IPS-18c (cell line): ENCODE measurements at regions not wholly inside any gene's neighbourhood (a gene's known extent, or its start where the extent isn't known, plus 50 kb on each side); places are given as distances from the start of the nearest gene placed in this dataset.
"Not testable (repeated sequence)": the region's sequence is repeated elsewhere in the genome, so short reads cannot be mapped to it uniquely, and the experiment has no call there.

Experiments used
- H3K4me3 ChIP-seq: 2 replicates; pipeline ENCODE4 v1.7.0; 2013; ENCODE audit warnings: low read depth, mild to moderate bottlenecking, low read length, moderate library complexity; ENCODE audit not compliant: insufficient read depth
- H3K9me3 ChIP-seq: one replicate; pipeline ENCODE4 v1.6.1; 2013; ENCODE audit warnings: mild to moderate bottlenecking, low read length, moderate library complexity; ENCODE audit not compliant: control insufficient read depth, insufficient read depth

DNA sequence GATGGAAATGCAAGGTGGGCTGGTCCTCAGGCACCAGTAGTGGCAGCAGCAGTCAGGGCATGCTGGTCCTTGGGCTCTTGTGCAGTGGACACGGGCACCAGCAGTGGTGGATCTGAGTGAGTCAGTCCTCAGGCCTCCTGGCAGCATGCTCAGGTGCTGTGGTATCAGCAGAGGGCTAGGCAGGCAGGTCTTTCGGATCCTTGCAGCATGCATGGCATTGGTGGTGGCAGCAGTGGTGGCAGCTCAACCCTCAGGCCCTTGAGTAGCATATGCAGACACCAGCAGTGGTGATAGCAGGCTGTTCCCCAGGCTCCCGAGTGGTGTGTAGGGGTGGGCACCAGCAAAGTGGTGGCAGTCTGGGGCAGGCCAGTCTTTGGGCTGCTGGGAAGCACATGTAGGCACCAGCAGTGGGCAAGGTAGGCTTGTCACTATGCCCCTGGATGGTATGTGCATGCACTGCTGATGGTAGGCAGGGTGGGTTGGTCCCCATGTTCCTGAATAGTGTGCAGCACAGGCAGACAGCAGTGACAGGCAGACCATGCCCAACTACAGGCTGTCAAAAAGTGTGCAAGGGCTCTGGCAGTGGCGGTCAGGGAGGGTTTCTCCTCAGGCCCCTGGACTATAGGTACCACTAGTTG lies 606.0 kb downstream of the ADCYAP1 start:
- no peaks in the 10 kb centered on the region for H3K9me3 ChIP-seq
- no peak overlapping the region for H3K4me3 ChIP-seq

GRCh38 chr18:1511619-1512311 lies 607.1 kb downstream of the ADCYAP1 start:
- Histone ChIP-seq H3K9me3 (no peaks in the 10 kb centered on the region), H3K4me3 (no peak overlapping the region)

DNA sequence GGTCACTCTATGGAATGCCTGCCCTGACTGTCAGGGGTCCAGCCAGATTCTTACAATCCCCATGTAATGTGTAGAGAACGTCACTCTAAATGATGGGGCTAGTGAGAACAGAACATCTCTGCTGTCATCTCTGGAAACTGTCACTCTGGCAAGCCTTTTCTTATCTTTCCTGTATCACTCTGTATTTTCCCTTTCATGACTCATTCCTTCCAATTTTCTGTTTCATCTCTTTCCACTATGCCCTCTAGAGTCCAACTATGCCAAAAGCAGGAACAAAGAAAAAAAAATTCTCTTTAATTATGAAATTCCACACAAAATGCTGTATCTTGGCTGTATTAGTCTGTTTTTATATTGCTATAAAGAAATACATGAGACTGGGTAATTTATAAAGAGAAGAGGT lies 608.8 kb downstream of the ADCYAP1 start:
- Histone ChIP-seq H3K4me3 (no peak overlapping the region), H3K9me3 (no peaks in the 10 kb centered on the region)

DNA sequence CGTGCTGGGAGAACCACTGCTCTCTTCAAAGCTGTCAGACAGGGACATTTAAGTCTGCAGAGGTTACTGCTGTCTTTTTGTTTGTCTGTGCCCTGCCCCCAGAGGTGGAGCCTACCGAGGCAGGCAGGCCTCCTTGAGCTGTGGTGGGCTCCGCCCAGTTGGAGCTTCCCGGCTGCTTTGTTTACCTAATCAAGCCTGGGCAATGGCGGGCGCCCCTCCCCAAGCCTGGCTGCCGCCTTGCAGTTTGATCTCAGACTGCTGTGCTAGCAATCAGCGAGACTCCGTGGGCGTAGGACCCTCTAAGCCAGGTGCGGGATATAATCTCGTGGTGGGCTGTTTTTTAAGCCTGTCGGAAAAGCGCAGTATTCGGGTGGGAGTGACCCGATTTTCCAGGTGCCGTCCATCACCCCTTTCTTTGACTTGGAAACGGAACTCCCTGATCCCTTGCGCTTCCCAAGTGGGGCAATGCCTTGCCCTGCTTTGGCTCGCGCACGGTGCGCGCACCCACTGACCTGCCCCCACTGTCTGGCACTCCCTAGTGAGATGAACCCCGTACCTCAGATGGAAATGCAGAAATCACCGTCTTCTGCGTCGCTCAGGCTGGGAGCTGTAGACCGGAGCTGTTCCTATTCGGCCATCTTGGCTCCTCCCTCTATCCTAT lies 617.0 kb downstream of the ADCYAP1 start:
- H3K9me3 ChIP-seq, H3K4me3 ChIP-seq: not testable (repeated sequence)

- Histone ChIP-seq H3K9me3 (no peaks in the 10 kb centered on the region), H3K4me3 (no peak overlapping the region)
These were observed 617.6 kb downstream of the ADCYAP1 start for GRCh38 chr18:1522249-1522615.

DNA sequence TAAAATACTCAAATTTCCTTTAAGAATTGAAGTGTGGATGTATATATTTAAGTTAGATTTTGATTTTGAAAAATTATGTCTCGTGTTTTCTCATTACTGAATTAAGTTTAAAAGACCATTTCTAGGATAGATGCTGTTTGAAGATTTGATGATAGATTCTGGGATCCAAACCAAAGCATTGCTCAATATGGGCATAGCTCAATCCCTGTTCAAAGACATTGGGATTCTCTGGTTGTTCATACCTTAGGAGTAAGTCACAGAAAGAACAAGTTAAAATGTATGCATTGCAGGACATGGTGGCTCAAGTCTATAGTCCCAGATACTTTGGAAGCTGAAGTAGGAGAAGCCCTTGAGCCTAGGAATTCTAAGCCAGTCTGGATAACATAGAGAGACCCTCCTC lies 622.3 kb downstream of the ADCYAP1 start:
- no peak overlapping the region for H3K4me3 ChIP-seq
- no peaks in the 10 kb centered on the region for H3K9me3 ChIP-seq

DNA sequence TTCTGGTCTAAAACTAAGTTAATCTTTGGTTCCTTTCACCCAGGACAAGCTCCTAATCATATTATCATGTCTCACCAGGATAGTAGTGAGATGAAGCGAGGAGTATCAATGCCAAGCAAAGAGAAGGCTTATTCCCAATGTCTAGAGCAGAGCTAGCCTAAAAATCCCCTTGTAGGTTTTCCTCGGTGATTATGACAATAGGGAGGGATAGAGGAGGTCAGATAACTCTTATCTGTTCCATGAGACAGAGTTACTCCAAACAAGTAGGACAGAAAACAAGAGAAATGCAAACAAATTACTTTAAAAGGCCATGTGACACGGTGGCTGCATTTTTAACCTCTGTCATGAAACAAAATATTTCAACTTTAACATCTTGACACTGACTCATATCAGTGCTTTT lies 623.1 kb downstream of the ADCYAP1 start:
- Histone ChIP-seq H3K4me3 (no peak overlapping the region), H3K9me3 (no peaks in the 10 kb centered on the region)

GRCh38 chr18:1528447-1528846 lies 623.8 kb downstream of the ADCYAP1 start:
- Histone ChIP-seq H3K9me3 (no peaks in the 10 kb centered on the region), H3K4me3 (no peak overlapping the region)

GRCh38 chr18:1528964-1529509 lies 624.4 kb downstream of the ADCYAP1 start:
- no peaks in the 10 kb centered on the region for H3K9me3 ChIP-seq
- H3K4me3 ChIP-seq: no peak overlapping the region

DNA sequence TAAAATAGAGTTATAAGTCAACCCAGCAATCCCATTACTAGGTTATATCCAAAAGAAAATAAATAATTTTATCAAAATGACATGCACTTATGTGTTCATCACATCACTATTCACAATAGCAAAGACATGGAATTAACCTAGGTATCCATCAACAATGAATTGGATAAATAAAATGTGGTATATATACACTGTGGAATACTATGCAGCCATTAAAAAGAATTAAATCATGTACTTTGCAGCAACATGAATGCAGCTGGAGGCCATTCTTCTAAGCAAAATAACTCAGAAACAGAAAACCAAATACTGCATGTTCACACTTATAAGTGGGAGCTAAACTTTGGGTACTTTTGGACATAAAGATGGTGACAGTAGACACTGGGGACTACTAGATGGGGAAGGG lies 626.0 kb downstream of the ADCYAP1 start:
- no peak overlapping the region for H3K4me3 ChIP-seq
- H3K9me3 ChIP-seq: no peaks in the 10 kb centered on the region

DNA sequence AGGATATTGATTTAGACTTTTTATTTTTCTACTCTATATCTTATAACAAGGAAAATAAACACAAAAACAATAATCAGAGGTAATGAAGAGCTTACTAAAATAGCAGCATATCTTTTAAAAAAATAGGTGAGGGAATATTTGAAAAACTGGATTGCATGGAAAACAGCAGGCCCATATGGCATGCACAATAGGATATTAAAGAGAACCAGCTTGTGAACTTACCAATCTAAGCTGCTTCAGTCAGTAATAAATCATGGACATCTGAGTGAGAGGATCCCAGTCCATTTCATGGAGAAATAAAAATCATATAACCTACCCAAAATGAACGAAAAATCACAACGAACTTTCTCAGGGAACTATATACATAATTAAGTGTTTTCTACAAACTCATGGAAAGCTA lies 634.6 kb downstream of the ADCYAP1 start:
- H3K4me3 ChIP-seq: no peak overlapping the region
- H3K9me3 ChIP-seq: no peaks in the 10 kb centered on the region

DNA sequence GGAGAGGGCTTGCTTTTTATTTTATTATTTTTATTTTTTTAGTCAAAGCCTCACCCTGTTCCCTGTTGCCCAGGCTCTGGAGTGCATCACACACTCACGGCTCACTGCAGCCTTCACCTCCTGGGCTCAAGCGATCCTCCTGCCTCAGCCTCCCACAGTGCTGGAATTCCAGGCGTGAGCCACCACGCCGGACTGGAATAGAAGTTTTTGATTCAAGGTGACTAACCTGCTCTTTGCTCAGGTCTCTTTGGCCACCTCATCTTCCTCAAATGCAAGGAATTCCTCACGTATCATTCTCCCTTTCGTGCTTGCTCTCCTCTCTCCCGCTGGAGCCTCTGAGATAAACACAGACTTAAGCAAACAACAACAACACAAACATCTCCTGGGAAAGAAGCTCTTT lies 636.8 kb downstream of the ADCYAP1 start:
- Histone ChIP-seq H3K9me3 (no peaks in the 10 kb centered on the region), H3K4me3 (no peak overlapping the region)

DNA sequence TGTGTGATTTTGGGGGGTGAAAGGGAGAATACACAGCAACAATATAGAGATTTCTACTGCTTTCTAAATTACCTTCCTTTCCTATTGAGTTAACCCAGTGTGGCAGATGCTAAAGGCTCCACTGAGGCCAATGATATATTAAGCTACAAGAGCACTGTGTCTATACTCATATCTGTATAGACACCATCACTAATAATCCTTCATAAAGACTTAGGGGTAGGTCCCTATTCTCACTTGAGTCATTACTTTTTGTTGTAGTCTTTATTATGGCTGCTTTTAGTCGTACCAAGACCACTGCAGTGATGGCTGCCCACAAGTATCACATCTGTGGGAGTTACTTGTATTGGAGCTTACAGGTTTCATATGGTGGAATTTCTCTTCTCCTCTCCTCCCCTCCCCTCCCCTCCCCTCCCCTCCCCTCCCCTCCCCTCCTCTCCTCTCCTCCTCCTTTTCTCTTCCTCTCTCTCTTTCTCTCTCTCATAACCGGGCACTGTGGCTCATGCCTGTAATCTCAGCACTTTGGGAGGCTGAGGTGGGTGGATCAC lies 637.6 kb downstream of the ADCYAP1 start:
- no peaks in the 10 kb centered on the region for H3K9me3 ChIP-seq
- H3K4me3 ChIP-seq: no peak overlapping the region

GRCh38 chr18:1544016-1544415 lies 639.3 kb downstream of the ADCYAP1 start:
- H3K9me3 ChIP-seq: no peaks in the 10 kb centered on the region
- H3K4me3 ChIP-seq: no peak overlapping the region

DNA sequence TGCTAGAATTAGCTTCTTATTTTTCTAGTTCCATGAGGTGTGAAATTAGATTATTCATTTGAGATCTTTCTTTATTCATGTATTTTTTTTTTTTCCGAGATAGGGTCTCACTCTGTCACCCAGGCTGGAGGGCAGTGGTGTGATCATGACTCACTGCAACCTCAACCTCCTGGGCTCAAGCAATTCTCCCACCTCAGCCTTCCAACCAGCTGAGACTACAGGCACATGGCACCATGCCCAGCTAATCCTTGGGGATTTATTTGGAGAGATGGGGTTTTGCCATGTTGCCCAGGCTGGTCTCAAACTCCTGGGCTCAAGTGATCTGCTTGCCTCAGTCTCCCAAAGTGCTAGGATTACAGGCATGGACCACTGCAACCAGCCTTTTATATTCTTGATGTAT lies 653.0 kb downstream of the ADCYAP1 start:
- H3K4me3 ChIP-seq, H3K9me3 ChIP-seq: not testable (repeated sequence)

- Histone ChIP-seq H3K9me3 (no peaks in the 10 kb centered on the region), H3K4me3 (no peak overlapping the region)
These were observed 654.9 kb downstream of the ADCYAP1 start for GRCh38 chr18:1559563-1559962.

- Histone ChIP-seq H3K4me3 (no peak overlapping the region), H3K9me3 (no peaks in the 10 kb centered on the region)
These were observed 660.1 kb downstream of the ADCYAP1 start for GRCh38 chr18:1564793-1565192.

DNA sequence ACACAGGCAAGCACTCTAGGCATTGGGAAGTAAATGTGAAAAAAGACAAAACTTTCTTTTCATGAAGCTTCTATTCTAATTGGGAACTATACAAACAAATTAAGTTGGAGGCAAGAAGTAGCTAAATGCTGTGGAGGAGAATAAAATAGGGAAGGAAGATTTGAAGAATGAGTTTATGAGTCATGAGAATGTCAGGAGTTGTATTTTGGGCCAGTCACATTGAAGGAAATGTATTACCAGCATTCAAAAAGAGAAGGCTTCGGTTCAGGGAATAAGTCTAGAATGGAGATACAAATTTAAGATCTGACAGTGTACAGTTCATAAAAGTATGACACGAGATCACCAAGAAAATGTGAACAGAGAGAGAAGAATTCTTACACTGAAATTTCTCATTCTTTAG lies 666.5 kb downstream of the ADCYAP1 start:
- Histone ChIP-seq H3K9me3 (no peaks in the 10 kb centered on the region), H3K4me3 (no peak overlapping the region)
